Activated naive CD4-positive, alpha-beta T cell treated with anti-CD3 and anti-CD28 coated beads, Interleukin-2, amount 50 U/mL, for 72 hours (primary cell): ENCODE measurements at regions not wholly inside any gene's neighbourhood (a gene's known extent, or its start where the extent isn't known, plus 50 kb on each side); places are given as distances from the start of the nearest gene placed in this dataset.

Experiments
- ATAC-seq, 2 donors: fragments of 150-1000 bp; cut with Tn5 transposase; 2 replicates each; pipeline ENCODE4 v1.10.0; 2021; ENCODE audit warnings: mild to moderate bottlenecking in 2 of 2, moderate library complexity in 2 of 2
- DNase-seq, 2 donors: peaks; one replicate each; pipeline ENCODE4 v3.0.0; 2021 to 2022; ENCODE audit warnings: low spot score in 2 of 2
- H3K27ac Mint-ChIP-seq, 2 donors: one replicate each; pipeline ENCODE4 v1.8.0; 2022; ENCODE audit warnings: mild to moderate bottlenecking in 2 of 2, mixed read lengths in 2 of 2
- H3K36me3 Mint-ChIP-seq, 2 donors: one replicate each; pipeline ENCODE4 v1.8.0; 2022; ENCODE audit warnings: mixed read lengths in 2 of 2
- H3K9me3 Mint-ChIP-seq, 2 donors: one replicate each; pipeline ENCODE4 v1.8.0; 2022; ENCODE audit warnings: mixed read lengths in 2 of 2

DNA sequence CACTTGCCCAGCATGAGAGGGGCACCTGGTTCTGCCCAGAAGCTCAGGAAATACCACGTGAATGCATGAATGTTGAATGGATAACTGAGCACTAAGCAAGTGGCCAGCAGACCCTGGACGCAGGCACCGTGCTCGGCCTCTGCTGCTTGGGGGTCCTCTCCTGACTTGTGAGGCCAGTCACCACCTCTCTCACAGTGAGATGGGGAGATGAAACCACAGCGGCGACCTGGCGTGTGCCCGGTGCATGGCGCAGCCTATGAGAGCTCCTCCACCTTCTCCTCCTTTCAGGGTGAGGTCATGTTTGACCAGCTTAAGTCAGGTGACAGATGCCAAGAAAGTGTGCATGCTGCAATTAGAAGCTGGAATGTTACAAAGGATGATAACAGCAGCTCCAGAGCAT lies 75.5 kb downstream of the HMX1 start:
- Mint-ChIP-seq H3K9me3 (no peaks in the 10 kb centered on the region), H3K36me3 (no peaks in the 10 kb centered on the region), H3K27ac (no peak overlapping the region)
- ATAC-seq (no peak), DNase-seq (no peak)

DNA sequence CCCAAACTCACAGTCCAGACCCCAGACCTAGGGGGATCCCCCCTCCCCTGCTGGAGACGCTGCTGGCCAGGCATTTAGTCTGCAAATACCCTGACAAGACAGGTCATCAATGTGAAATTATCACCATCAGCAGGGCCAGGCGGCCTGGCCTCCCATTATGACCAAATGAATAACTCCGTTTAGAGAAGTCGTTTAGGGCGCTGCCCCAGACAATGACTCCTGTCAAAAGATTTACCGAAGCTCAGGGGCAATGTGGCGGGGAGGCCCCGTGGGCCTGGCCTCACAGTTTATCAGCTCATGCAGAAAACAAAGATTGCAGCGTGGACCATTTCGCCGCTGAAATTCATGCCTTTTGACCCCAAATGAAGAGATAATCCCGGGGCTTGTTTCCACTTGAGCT lies 76.5 kb downstream of the HMX1 start:
- DNase-seq (no peak), ATAC-seq (no peak)
- Mint-ChIP-seq H3K9me3 (no peaks in the 10 kb centered on the region), H3K36me3 (no peaks in the 10 kb centered on the region), H3K27ac (no peak overlapping the region)

DNA sequence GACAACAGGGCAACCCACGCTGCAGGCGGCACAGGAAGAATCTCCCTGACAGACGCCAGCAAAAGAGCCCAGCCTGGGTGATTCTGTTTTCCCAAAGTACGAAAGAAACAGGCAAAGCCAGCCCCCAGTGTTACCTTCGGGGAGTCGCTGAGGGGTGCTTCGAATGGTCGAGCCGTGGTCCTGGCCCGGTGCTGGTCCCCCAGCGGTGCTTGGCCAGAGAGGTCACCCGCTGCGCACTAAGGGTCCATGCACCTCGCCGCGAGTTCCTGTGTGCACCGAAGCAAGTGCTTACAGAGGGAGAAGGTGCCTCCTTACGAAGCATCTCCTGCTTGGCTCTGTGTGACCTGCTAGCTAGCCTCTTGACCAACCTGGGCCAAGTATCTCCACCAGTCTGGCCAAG lies 77.1 kb downstream of the HMX1 start:
- DNase-seq (no peak), ATAC-seq (no peak)
- Mint-ChIP-seq H3K9me3 (no peaks in the 10 kb centered on the region), H3K36me3 (no peaks in the 10 kb centered on the region), H3K27ac (no peak overlapping the region)

DNA sequence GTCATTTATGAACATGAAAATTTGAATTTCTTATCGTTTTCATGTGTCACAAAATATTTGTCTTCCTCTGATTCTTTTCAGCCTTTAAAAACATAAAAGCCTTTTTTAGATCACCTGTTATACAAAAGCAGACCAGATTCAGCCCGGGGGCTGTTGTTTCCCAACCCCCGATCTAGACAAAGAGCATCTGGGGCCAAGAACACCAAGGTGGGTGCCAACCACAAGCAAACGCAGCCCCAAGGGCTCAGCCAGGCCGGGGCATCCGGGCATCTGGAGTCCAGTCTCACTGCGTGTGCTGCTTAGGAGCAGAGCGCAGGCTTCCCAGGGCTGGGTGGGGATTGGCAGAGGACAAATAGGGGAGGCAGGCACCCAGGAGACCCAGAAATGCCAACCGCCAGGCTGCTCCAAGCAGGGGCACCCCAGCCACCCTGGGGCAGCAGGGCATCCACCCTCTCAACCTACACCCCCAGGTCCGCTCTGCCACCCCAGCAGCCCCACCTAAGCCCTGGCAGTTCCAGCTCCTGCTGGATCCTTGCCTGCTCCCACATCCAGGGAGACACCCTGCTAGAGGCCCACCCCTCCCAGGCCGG lies 78.0 kb downstream of the HMX1 start:
- no peaks in the 10 kb centered on the region for H3K36me3 Mint-ChIP-seq
- ATAC-seq (no peak), DNase-seq (no peak)
- no peaks in the 10 kb centered on the region for H3K9me3 Mint-ChIP-seq
- H3K27ac Mint-ChIP-seq: no peak overlapping the region

DNA sequence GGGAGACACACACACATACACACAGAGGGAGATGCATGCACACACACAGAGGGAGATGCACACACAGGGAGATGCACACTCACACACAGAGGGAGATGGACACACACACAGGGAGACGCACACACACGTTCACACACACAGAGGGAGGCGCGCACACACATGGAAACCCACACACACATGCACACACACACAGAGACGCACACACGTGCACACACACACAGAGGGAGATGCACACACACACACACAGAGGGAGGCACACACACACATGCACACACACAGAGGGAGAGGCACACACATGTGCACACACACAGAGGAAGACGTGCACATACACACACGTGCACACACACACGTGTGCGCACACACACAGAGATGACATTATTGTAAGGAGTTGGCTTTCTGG lies 79.1 kb downstream of the HMX1 start:
- no peak for DNase-seq
- Mint-ChIP-seq H3K27ac (no peak overlapping the region), H3K36me3 (no peaks in the 10 kb centered on the region), H3K9me3 (no peaks in the 10 kb centered on the region)
- ATAC-seq: no peak

DNA sequence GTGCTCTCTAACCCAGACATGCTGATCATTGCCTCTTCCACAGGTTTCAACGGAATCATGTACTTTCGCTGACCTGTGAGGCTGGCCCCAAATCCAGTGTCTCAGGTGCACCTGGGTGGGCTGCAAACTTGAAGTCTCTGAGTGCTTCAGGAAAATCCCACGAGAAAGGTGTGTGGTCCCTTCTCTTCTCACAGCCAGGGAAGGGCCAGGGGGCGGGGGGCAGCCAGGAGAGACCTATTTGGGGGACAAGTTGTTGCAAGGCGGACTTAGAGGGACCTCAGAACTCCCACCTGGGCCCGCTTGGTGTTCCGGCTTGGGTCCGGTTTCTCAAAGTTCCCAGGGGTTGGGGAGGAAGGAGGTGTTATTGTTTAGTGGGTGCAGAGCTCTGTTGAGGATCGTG lies 80.0 kb downstream of the HMX1 start:
- DNase-seq (no peak), ATAC-seq (no peak)
- H3K9me3 Mint-ChIP-seq: no peaks in the 10 kb centered on the region
- H3K27ac Mint-ChIP-seq: no peak overlapping the region
- H3K36me3 Mint-ChIP-seq: no peaks in the 10 kb centered on the region

DNA sequence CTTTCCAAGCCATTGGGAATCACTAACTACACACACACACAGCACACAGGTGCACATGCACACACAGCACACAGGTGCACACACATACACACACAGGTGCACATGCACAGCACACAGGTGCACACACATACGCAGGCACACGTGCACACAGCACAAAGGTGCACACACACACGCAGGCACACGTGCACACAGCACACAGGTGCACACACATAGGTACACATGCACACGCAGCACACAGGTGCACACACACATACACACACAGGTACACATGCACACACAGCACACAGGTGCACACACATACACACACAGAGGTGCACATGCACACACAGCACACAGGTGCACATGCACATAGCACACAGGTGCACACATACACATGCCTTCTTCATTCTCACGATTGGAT lies 80.9 kb downstream of the HMX1 start:
- H3K27ac Mint-ChIP-seq: no peak overlapping the region
- no peaks in the 10 kb centered on the region for H3K9me3 Mint-ChIP-seq
- H3K36me3 Mint-ChIP-seq: no peaks in the 10 kb centered on the region
- DNase-seq (no peak), ATAC-seq (no peak)

DNA sequence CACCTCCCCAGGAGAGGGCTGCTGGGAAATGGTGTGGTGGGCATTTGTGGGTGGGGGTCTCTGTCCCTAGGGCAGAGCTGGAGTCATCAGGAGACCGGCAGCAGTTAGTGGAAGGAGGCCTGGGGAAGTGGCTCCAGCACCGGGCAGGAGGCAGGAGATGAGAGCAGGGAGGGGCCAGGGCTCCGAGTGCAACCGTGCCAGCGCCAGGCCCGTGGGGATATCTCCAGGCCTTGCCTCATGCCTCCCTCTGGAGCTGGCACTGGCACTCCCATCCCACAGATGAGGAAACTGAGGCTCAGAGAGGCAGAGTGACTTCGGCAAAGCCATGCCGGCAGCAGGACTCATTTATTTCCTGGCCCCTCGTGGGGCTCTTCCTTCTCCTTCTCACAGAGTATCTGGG lies 83.5 kb downstream of the HMX1 start:
- H3K36me3 Mint-ChIP-seq: no peaks in the 10 kb centered on the region
- no peaks in the 10 kb centered on the region for H3K9me3 Mint-ChIP-seq
- H3K27ac Mint-ChIP-seq: no peak overlapping the region
- ATAC-seq: no peak
- no peak for DNase-seq

DNA sequence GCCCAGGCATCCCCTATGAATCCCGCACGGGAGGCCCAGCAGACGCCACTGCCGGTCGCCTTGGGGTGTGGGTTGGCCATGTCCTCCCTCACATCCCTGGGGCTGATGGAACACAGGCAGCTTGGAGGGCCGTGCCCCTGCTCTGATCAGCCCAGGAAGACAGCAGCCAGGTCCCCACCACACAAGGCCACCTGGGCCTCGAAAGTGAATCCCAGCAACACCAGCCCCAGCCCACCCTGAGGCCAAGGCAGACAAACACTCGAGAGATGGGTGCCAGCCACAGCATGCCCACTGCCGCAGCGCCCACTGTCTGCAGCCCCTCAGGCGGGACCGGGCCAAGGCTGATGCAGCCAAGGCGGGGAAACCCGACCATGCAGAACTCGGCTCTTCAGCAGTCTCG lies 85.5 kb downstream of the HMX1 start:
- no peak for DNase-seq
- no peak for ATAC-seq
- H3K36me3 Mint-ChIP-seq: no peaks in the 10 kb centered on the region
- no peak overlapping the region for H3K27ac Mint-ChIP-seq
- no peaks in the 10 kb centered on the region for H3K9me3 Mint-ChIP-seq

DNA sequence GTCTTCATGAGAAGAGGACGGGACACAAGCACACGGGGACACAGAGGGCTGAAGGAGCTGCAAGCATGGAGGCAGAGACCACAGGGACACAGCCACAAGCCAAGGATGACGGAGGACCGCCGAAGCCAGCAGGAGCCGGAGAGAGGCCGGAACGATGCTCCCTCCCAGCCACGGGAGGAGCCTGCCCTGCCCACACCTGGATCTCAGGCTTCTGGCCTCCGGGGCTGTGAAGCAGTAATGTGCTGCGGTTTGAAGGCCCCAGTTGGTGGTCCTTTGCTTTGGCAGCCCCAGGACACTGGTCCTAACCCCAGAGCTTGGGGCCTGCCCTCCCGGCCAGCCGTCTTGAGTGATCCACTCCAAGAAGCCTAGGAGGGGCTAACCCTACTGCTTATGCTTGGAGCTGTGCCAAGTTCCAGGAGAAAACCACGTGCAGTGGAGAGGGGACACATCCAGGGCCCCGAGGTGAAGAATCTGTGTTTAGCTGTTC lies 85.9 kb downstream of the HMX1 start:
- Mint-ChIP-seq H3K27ac (no peak overlapping the region), H3K36me3 (no peaks in the 10 kb centered on the region), H3K9me3 (no peaks in the 10 kb centered on the region)
- DNase-seq (no peak), ATAC-seq (no peak)

DNA sequence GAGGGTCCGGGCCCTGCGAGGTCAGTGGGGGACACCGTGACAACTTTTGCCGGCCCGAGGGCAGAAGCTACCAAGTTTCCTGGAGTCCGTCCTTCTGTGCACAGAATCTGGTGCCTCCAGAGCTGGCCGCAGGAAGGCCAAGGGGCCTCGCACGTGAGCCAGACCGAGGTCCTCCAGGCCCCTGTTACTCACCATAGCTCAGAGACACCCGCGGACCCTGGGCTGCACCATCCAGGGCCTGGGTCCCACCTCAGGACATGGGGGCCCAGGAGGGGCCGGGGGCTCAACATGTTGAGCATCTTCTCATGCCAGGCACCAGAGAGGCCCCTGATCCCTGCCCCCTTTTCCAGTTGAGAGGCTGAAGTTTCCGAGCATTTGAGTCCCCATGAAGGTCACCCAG lies 87.9 kb downstream of the HMX1 start:
- no peaks in the 10 kb centered on the region for H3K36me3 Mint-ChIP-seq
- ATAC-seq: no peak
- no peak for DNase-seq
- H3K9me3 Mint-ChIP-seq: no peaks in the 10 kb centered on the region
- H3K27ac Mint-ChIP-seq: no peak overlapping the region

DNA sequence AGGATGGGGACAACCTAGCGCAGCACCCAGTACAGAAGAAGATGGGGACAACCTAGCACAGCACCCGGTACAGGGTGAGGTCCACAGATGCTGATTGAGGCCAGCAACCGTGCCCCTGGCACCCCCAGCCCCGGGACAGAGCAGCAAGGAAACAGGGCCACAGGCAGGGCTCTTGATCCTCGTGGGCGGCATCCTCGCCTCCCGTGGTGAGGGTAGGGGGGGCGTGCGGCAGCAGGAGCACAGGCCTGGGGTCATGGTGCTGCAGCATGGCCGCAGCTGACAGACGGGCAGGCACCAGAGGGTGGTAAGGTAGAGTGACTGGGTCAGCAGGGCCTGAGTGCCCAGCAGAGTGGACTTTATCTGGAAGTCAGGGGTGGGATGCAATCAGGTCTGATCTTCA lies 89.5 kb downstream of the HMX1 start:
- Mint-ChIP-seq H3K36me3 (no peaks in the 10 kb centered on the region), H3K27ac (no peak overlapping the region), H3K9me3 (no peaks in the 10 kb centered on the region)
- ATAC-seq (no peak), DNase-seq (no peak)

DNA sequence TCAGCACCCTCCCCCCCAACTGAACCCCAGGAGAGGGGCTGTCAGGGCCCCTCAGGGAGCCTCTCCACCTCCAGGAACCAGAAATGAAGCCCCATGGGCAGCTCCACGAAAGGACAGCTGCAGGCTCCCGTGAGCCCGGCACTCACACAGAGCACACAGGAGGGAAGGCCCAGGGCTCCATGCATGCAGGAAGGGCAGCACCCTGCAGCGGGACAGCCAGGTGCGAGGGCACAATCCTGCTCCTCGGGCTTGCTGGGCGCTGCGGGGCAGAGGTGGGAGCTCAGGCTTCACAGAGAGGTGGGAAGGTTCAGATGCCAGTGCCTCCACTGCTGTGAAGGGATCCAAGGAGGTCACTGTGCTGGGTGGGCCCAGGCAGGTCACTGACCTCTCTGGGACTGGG lies 90.0 kb downstream of the HMX1 start:
- ATAC-seq (no peak), DNase-seq (no peak)
- Mint-ChIP-seq H3K9me3 (no peaks in the 10 kb centered on the region), H3K27ac (no peak overlapping the region), H3K36me3 (no peaks in the 10 kb centered on the region)

DNA sequence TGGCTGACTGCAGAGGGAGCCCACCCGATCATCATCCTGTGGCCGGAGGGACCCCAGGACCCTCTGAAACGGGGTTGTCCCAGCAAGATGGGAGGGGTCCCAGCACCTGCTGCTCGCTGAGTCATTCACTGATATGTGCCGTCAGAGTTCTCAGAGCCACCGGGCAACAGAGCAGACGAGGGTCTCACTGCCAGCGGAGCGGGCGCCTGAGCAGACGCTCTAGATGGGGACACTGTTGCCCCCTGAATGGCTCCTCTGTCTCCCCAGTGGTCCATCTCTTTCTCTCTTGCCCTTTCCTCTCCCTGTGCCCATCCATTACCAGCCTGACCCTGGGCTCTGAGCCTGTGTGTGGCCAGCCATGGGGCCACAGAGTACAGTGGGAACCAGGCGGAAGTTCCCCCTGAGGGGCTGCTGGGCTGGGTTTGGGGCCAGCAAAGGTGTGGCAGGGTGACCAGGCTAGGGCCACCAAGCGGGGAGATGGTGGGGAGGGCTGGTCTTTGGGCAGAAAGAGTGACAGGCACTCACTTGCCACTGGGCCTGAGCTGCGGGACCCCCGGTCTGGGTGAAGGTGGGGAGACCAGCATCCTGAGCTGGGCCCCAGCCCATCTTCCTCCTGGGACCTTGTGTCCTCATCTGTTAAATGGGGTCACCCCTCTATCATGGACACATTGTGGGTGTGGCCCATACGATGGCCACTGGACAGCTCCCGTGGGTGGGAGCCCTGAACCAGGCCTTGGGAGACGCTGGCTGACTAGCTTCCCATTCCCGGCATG lies 90.9 kb downstream of the HMX1 start:
- Mint-ChIP-seq H3K27ac (no peak overlapping the region), H3K36me3 (no peaks in the 10 kb centered on the region), H3K9me3 (no peaks in the 10 kb centered on the region)
- no peak for ATAC-seq
- DNase-seq: no peak

DNA sequence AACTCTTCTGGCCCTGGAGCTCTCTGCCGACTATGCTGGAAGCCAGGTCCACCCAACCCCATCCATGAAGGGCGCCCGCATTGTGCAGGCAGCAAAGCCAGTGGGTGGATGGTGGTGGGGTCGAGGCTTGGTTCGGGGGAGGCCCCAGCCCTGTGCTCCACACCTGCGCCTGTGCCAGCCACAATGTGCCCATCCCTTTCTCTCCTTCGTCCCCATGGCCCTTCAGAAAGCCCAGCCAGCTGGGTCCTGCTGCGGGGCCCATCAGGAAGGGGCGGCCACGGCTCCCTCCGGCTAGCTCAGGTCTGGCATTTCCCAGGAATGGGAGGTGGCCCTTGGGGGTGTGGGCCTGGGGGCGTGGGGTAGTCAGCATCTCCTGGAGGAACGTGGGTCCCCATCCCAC lies 91.6 kb downstream of the HMX1 start:
- H3K27ac Mint-ChIP-seq: no peak overlapping the region
- no peak for ATAC-seq
- H3K36me3 Mint-ChIP-seq: no peaks in the 10 kb centered on the region
- H3K9me3 Mint-ChIP-seq: no peaks in the 10 kb centered on the region
- no peak for DNase-seq

DNA sequence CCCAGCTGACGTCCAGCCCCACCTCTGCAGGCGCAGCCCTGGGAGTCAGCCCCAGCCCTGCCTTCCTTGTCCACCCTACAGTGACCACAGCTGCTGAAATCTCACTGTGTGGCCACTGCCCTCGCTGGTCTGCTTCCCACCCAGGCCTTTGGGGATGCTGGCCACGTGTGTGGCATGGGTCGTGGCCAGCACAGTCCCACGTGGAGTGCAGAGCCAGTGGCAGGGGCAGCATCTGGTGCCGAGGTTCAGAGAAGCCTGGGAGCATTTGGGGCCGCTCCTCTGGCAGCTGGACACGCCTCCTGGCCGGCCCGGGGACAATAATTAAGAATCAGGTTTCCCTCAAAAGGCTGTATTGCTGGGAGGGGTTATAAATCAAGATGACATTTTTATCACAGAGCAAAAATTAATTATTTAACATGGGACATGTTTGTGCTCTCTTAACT lies 92.1 kb downstream of the HMX1 start:
- no peaks in the 10 kb centered on the region for H3K9me3 Mint-ChIP-seq
- H3K36me3 Mint-ChIP-seq: no peaks in the 10 kb centered on the region
- ATAC-seq (no peak), DNase-seq (no peak)
- H3K27ac Mint-ChIP-seq: no peak overlapping the region

DNA sequence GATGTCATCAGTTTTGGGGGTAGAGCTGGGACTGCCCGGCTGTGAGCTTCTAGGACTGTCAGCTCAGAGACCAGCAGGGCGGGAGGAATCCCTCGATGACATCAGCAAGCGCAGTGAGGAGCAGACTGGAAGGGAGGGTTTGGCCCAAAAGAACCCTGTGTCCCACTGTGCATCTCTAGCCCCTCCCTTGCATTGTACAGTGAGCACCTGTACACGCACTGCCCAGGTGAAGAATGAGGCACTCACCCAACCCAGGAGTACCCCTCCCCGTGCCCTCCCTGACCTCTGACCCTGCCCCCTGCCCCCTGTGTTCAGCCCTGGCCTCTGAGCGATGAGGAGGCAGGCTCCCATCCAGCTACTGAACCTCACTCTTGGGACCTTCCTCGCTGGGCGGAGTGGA lies 92.9 kb downstream of the HMX1 start:
- ATAC-seq: no peak

DNA sequence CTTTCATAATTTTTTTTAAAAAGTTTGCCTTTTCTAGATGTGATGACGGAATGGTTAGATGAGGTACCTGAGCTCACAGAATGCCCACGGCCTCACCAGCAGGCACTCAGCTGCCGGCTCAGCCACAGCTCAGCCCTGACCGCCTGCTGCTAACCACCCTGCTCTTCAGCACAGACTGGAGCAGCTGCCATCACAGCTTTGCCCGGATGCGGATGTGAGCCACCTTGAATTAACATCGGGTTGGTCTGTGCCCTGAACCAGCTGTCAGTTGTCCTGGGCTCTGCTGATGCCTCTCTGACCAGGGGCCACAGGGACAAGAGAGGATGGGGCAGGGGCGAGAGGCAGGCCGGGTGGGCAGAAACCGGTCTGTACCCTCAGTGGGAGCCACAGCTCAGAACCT lies 93.3 kb downstream of the HMX1 start:
- ATAC-seq (no peak), DNase-seq (no peak)
- no peaks in the 10 kb centered on the region for H3K9me3 Mint-ChIP-seq
- H3K36me3 Mint-ChIP-seq: no peaks in the 10 kb centered on the region
- H3K27ac Mint-ChIP-seq: no peak overlapping the region

More for the DNA sequence above, 92.9 kb downstream of the HMX1 start:
- no peak for DNase-seq
- Mint-ChIP-seq H3K9me3 (no peaks in the 10 kb centered on the region), H3K36me3 (no peaks in the 10 kb centered on the region), H3K27ac (no peak overlapping the region)
